K562 (cell line): ENCODE measurements at regions not wholly inside any gene's neighbourhood (a gene's known extent, or its start where the extent isn't known, plus 50 kb on each side); places are given as distances from the start of the nearest gene placed in this dataset.

ENCODE experiments used
- ATAC-seq: fragments of 200-7000 bp; cut with Tn5 transposase; 3 replicates; pipeline ENCODE4 v1.9.1; 2020; ENCODE audit warnings: moderate library complexity
- BruUV-seq: library from RNA; stranded (reverse); fragments of 400-500 nt; replicated peaks from 2 replicates; lab custom pipeline; 2021; lab: Mats Ljungman, UMichigan
- CTCF ChIA-PET: fragments of 300-600 bp; formaldehyde crosslinking; extraction: SDS; loops from one replicate; lab custom pipeline; 2021; ENCODE audit warnings: low intra/inter-chr PET ratio; lab: Yijun Ruan, JAX
- POLR2A ChIA-PET: fragments of 300-600, 350-650 bp; sonication (Branson Sonifier 250); formaldehyde crosslinking; extraction: SDS; loops from one replicate; lab custom pipeline; 2021; ENCODE audit warnings: antibody characterized with exemption, inconsistent platforms; lab: Yijun Ruan, JAX
- DNase-seq, 4 experiments: peaks; one replicate each; pipeline versions ENCODE4 v3.0.0 to v3.0.0-alpha.2; 2011 to 2018; ENCODE audit warnings: low spot score in 3 of 4, mixed read lengths in 3 of 4; ENCODE audit errors: extremely low read depth in 1 of 4
- FAIRE-seq: peaks from 2 replicates; lab custom pipeline; 2011; peaks lifted over from hg19 to GRCh38; lab: Jason Lieb, UNC
- H2AFZ ChIP-seq: 2 replicates; pipeline ENCODE4 v1.6.0; 2011; ENCODE audit warnings: low read depth, low read length, control low read depth, inconsistent platforms
- H3K27ac ChIP-seq: fragments of 200-600 bp; 3 replicates; pipeline ENCODE4 v1.8.0; 2011; ENCODE audit warnings: low read depth, mild to moderate bottlenecking, control low read depth, inconsistent platforms, low read length, moderate library complexity, mixed read lengths; ENCODE audit errors: extremely low read depth
- H3K27me3 ChIP-seq, 2 experiments: fragments of 300-600 bp in 1 of 2; 2 replicates in 1 of 2; 3 replicates in 1 of 2; pipeline versions ENCODE4 v1.6.0 to v1.8.0; 2011; ENCODE audit warnings: inconsistent platforms in 2 of 2, low read length in 2 of 2, mild to moderate bottlenecking in 1 of 2, mixed read lengths in 1 of 2, moderate library complexity in 1 of 2; ENCODE audit not compliant: control insufficient read depth in 2 of 2, insufficient read depth in 2 of 2
- H3K36me3 ChIP-seq: fragments of 300-600 bp; 3 replicates; pipeline ENCODE4 v1.8.0; 2011; ENCODE audit warnings: mild to moderate bottlenecking, low read length, inconsistent platforms; ENCODE audit not compliant: control insufficient read depth, insufficient read depth
- H3K4me1 ChIP-seq, 2 experiments: fragments of 200-600 bp in 1 of 2; replicated peaks in 1 of 2; 2 replicates in 1 of 2; 3 replicates in 1 of 2; pipeline versions ENCODE4 v1.5.1 to v1.8.0; 2011; ENCODE audit warnings: inconsistent platforms in 2 of 2, low read length in 2 of 2, mild to moderate bottlenecking in 1 of 2, mixed read lengths in 1 of 2, moderate library complexity in 1 of 2; ENCODE audit not compliant: control insufficient read depth in 2 of 2, insufficient read depth in 2 of 2
- H3K4me2 ChIP-seq: 2 replicates; pipeline ENCODE4 v1.6.1; 2011; ENCODE audit warnings: low read length, control low read depth, inconsistent platforms, mixed read lengths; ENCODE audit not compliant: insufficient read depth
- H3K4me3 ChIP-seq: fragments of 200-600 bp; sonication (generic), shearing (Covaris generic); 2 replicates; pipeline ENCODE4 v1.5.1; 2016; ENCODE audit warnings: control low read depth, inconsistent platforms
- H3K79me2 ChIP-seq: fragments of 200-600 bp; 3 replicates; pipeline ENCODE4 v1.8.0; 2011; ENCODE audit warnings: low read length, inconsistent platforms; ENCODE audit not compliant: control insufficient read depth, insufficient read depth
- H3K9ac ChIP-seq, 2 experiments: 2 replicates each; pipeline versions ENCODE4 v1.6.0 to v1.6.1; 2011; ENCODE audit warnings: low read depth in 2 of 2, low read length in 2 of 2, control low read depth in 1 of 2, inconsistent platforms in 1 of 2, mild to moderate bottlenecking in 1 of 2, mixed read lengths in 1 of 2; ENCODE audit not compliant: insufficient read depth in 1 of 2
- H3K9me1 ChIP-seq: one replicate; pipeline ENCODE4 v1.6.0; 2011; ENCODE audit warnings: inconsistent platforms, mild to moderate bottlenecking, low read length, moderate library complexity; ENCODE audit not compliant: control insufficient read depth, insufficient read depth
- H3K9me3 ChIP-seq: replicated peaks from 2 replicates; pipeline ENCODE4 v1.5.1; 2011; ENCODE audit warnings: low read depth, low read length, inconsistent platforms; ENCODE audit not compliant: control insufficient read depth, insufficient read depth
- H4K20me1 ChIP-seq: replicated peaks from 2 replicates; pipeline ENCODE4 v1.6.1; 2011; ENCODE audit warnings: low read length, inconsistent platforms, mixed read lengths; ENCODE audit not compliant: control insufficient read depth, insufficient read depth
- CLOCK ChIP-seq: fragments of 250-450 bp; sonication (Bioruptor Pico); IDR thresholded peaks from 2 replicates; pipeline ENCODE4 v1.4.0; 2020; ENCODE audit warnings: mild to moderate bottlenecking, moderate library complexity, borderline replicate concordance
- HINFP ChIP-seq: fragments of 450-650 bp; conservative IDR thresholded peaks from 2 replicates; pipeline ENCODE4 v1.6.1; 2016; ENCODE audit warnings: missing genetic modification characterization, low read depth, mild to moderate bottlenecking, control low read depth, missing compliant biosample characterization
- HMG20B ChIP-seq: fragments of 250-450 bp; sonication (Bioruptor Pico); IDR thresholded peaks from 2 replicates; pipeline ENCODE4 v1.5.0; 2021; ENCODE audit warnings: mild to moderate bottlenecking
- KLF1 ChIP-seq: fragments of 450-650 bp; IDR thresholded peaks from 2 replicates; pipeline ENCODE4 v1.6.1; 2016; ENCODE audit warnings: missing genetic modification characterization, missing compliant biosample characterization
- LEF1 ChIP-seq: fragments of 450-650 bp; IDR thresholded peaks from 2 replicates; pipeline ENCODE4 v1.6.1; 2016; ENCODE audit warnings: mild to moderate bottlenecking
- NFE2 ChIP-seq: IDR thresholded peaks from 2 replicates; pipeline ENCODE4 v1.6.1; 2014; ENCODE audit warnings: antibody characterized with exemption, low read depth
- POLR2B ChIP-seq: fragments of 450-650 bp; IDR thresholded peaks from 2 replicates; pipeline ENCODE4 v1.6.1; 2018; ENCODE audit warnings: low read depth; ENCODE audit not compliant: partially characterized antibody
- PTTG1 ChIP-seq: fragments of 450-650 bp; IDR thresholded peaks from 2 replicates; pipeline ENCODE4 v1.6.1; 2016; ENCODE audit warnings: low read depth, mild to moderate bottlenecking, missing genetic modification characterization, missing compliant biosample characterization
- WHSC1 ChIP-seq: IDR thresholded peaks from one replicate; pipeline ENCODE4 v1.6.1; 2012; ENCODE audit warnings: low read length, control low read depth, inconsistent platforms
- ZBTB43 ChIP-seq: sonication (generic); formaldehyde crosslinking; IDR thresholded peaks from 2 replicates; pipeline ENCODE4 v1.8.0; 2023; ENCODE audit warnings: mild to moderate bottlenecking, missing genetic modification reagents
- WGBS: fragments of 100-300 bp; shearing (Covaris generic); methylation state at CpG from one replicate; pipeline ENCODE4 v1.1.6; 2016; ENCODE audit warnings: low coverage, mixed read lengths; ENCODE audit not compliant: insufficient coverage; ENCODE audit errors: missing lambda C conversion rate; 5-methylcytosine and 5-hydroxymethylcytosine counted together
- in situ Hi-C: fragments of 300-500 bp; cut with MboI; formaldehyde crosslinking; loops from 4 replicates; pipeline ENCODE4 v1.15.0; 2018; ENCODE audit warnings: inconsistent platforms, mixed read lengths
- intact Hi-C: fragments of 100-400 bp; cut with micrococcal nuclease; formaldehyde crosslinking; loops from 2 replicates; pipeline ENCODE4 v1.14.2; 2022

- CTCF ChIA-PET = no interaction called here
- Histone ChIP-seq H3K79me2 (no peaks in the 10 kb centered on the region), H2AFZ (no peak overlapping the region), H3K9ac (no peak overlapping the region), H3K4me3 (no peak overlapping the region), H3K27ac (no peak overlapping the region), H3K9me1 (no peaks in the 10 kb centered on the region), H4K20me1 (no peaks in the 10 kb centered on the region), H3K27me3 (no peaks in the 10 kb centered on the region), H3K9me3 (no peaks in the 10 kb centered on the region), H3K36me3 (no peaks in the 10 kb centered on the region), H3K4me1 (no peaks in the 10 kb centered on the region), H3K4me2 (no peak overlapping the region)
- FAIRE-seq (no peak), ATAC-seq (no peak), DNase-seq (no peak)
- no peak for TF ChIP-seq CLOCK (CRISPR knock-in tag)
- TF ChIP-seq KLF1 (tag) = no peak
- no peak for TF ChIP-seq HMG20B (CRISPR knock-in tag)
- TF ChIP-seq NFE2 = no peak
- no TSS peak for BruUV-seq
- in situ Hi-C loops (no loop called here), intact Hi-C loops (no loop called here)
- 0% methylated on average over 3 of the region's 3 CpGs for WGBS
- POLR2A ChIA-PET = no interaction called here
These were observed 1125.0 kb upstream of the FAM98A start for GRCh38 chr2:34724107-34724506.

- Histone ChIP-seq H4K20me1 (no peaks in the 10 kb centered on the region), H2AFZ (no peak overlapping the region), H3K9me3 (no peaks in the 10 kb centered on the region), H3K79me2 (no peaks in the 10 kb centered on the region), H3K9ac (no peak overlapping the region), H3K4me3 (no peak overlapping the region), H3K4me2 (no peak overlapping the region), H3K27me3 (no peaks in the 10 kb centered on the region), H3K36me3 (no peaks in the 10 kb centered on the region), H3K9me1 (no peaks in the 10 kb centered on the region), H3K4me1 (no peaks in the 10 kb centered on the region), H3K27ac (no peak overlapping the region)
- 0% methylated on average over 1 of the region's 1 CpG for WGBS
- BruUV-seq = no TSS peak
- in situ Hi-C loops = no loop called here
- intact Hi-C loops = no loop called here
- ChIA-PET POLR2A (no interaction called here), CTCF (no interaction called here)
- DNase-seq (no peak), ATAC-seq (no peak), FAIRE-seq (no peak)
- TF ChIP-seq WHSC1 (no peak), LEF1 (no peak), HINFP (tag) (no peak), PTTG1 (tag) (no peak), ZBTB43 (no peak), POLR2B (no peak)
These were observed 1124.6 kb upstream of the FAM98A start for GRCh38 chr2:34723683-34724082.
